ENCODE measurements at regions not wholly inside any gene's neighbourhood (a gene's known extent, or its start where the extent isn't known, plus 50 kb on each side); places are given as distances from the start of the nearest gene placed in this dataset.

DNA sequence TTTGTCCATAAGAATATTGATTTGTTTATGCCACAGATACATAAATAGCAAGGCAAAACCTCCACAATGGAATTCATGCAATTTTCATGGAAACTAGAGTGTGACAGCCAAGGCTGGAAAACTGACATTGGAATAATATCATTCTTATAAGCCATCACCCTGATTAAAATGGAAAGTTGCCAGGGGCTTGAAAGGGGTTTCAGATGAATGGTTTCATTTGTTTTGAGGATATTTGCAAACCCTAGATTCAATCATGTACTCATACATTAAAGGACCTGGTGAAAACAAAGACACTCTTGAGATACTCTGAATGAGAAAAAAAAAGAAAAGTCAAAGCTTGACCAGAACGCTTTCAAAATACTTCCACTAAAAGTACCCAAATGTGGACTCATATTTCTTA lies 205.7 kb downstream of the DIO2 start:
- no peak for TF ChIP-seq CTCF (IDR thresholded peaks at IDR 0.05; ENCODE audit: borderline replicate concordance)
- no peak for DNase-seq
- Histone ChIP-seq H3K4me1 (no peaks in the 10 kb centered on the region), H3K36me3 (no peaks in the 10 kb centered on the region), H3K27ac (replicated peaks) (no peak overlapping the region), H3K27me3 (ENCODE audit: low read depth) (no peaks in the 10 kb centered on the region), H3K4me3 (no peak overlapping the region), H3K9me3 (replicated peaks) (peaks cover 3% of the 10 kb centered on the region)
- intact Hi-C loops (cut with micrococcal nuclease) = no loop called here

GRCh38 chr14:80004871-80005270 lies 206.4 kb downstream of the DIO2 start:
- Histone ChIP-seq H3K27ac (replicated peaks) (no peak overlapping the region), H3K4me1 (no peaks in the 10 kb centered on the region), H3K9me3 (replicated peaks) (peaks cover 6% of the 10 kb centered on the region), H3K4me3 (no peak overlapping the region), H3K27me3 (ENCODE audit: low read depth) (no peaks in the 10 kb centered on the region), H3K36me3 (no peaks in the 10 kb centered on the region)
- no peak for TF ChIP-seq CTCF (IDR thresholded peaks at IDR 0.05; ENCODE audit: borderline replicate concordance)
- intact Hi-C loops (cut with micrococcal nuclease) = no loop called here
- DNase-seq = no peak

DNA sequence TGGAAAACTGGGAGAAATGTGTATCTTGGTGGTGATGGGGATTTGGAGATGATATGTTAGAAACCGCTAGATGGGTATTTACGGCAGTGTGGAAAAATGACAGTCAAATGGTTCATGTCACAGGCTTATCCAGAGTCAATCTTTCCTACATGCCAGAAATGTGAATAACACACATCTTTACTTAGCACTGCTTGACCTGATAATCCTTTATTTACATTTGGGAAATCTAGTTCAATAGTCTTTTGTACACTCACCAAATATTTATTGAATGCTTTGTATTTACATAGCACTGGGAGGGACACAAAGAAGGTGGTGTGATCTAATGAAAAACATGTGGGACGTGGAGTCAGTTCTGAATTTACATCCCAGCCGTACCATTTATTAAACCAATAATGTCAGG lies 208.2 kb downstream of the DIO2 start:
- Histone ChIP-seq H3K4me1 (no peaks in the 10 kb centered on the region), H3K9me3 (replicated peaks) (peaks cover 11% of the 10 kb centered on the region), H3K27me3 (ENCODE audit: low read depth) (no peaks in the 10 kb centered on the region), H3K27ac (replicated peaks) (no peak overlapping the region), H3K4me3 (no peak overlapping the region), H3K36me3 (no peaks in the 10 kb centered on the region)
- TF ChIP-seq CTCF (IDR thresholded peaks at IDR 0.05; ENCODE audit: borderline replicate concordance) = no peak
- intact Hi-C loops (cut with micrococcal nuclease) = no loop called here
- no peak for DNase-seq

- no peak for DNase-seq
- TF ChIP-seq CTCF (IDR thresholded peaks at IDR 0.05; ENCODE audit: borderline replicate concordance) = no peak
- Histone ChIP-seq H3K27ac (replicated peaks) (no peak overlapping the region), H3K4me3 (no peak overlapping the region), H3K27me3 (ENCODE audit: low read depth) (no peaks in the 10 kb centered on the region), H3K4me1 (no peaks in the 10 kb centered on the region), H3K36me3 (no peaks in the 10 kb centered on the region), H3K9me3 (replicated peaks) (peaks cover 11% of the 10 kb centered on the region)
- intact Hi-C loops (cut with micrococcal nuclease) = no loop called here
Measured at GRCh38 chr14:79997509-79998208, 213.6 kb downstream of the DIO2 start.

DNA sequence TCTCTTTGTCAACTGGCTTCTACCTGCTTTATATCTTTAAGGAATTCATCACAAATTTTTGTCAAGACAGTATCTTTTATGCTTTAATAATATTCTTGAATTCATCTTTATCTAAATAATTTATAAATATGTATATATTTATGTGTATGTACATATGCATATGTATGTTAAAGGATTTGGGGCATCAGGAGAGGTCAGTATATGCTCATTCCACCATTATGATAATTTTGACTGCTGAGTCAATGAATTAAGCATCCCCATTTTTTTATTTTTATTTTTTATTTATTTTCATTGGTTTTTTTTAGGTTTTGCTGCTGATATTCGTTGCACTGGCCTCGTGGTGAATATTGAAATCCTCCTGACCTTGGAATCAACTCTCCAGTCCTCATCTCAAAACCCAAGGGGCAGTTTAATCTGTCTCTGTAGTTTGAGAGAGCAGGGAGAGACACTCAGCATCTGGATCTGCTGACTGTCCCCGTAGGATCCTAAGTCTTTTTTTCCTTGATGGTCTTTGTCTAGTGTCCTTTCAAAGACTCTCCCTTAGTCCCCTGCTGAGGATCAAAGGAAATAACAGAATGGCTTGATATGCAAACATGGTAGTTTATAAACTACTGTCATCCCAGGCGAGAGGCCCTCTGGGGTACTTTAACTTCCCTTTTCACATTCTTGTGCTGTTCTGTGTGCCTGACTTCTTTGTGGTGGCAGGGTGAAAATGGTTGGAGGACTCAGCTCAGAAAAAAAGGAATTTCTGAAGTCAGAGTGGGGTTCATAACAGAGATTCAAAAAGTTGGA lies 218.7 kb downstream of the DIO2 start:
- intact Hi-C loops (cut with micrococcal nuclease) = no loop called here
- Histone ChIP-seq H3K4me3 (no peak overlapping the region), H3K27ac (replicated peaks) (no peak overlapping the region), H3K9me3 (replicated peaks) (no peaks in the 10 kb centered on the region), H3K4me1 (no peaks in the 10 kb centered on the region), H3K36me3 (no peaks in the 10 kb centered on the region), H3K27me3 (ENCODE audit: low read depth) (no peaks in the 10 kb centered on the region)
- DNase-seq = no peak
- TF ChIP-seq CTCF (IDR thresholded peaks at IDR 0.05; ENCODE audit: borderline replicate concordance) = no peak
